GM19099 (cell line): ENCODE measurements at regions not wholly inside any gene's neighbourhood (a gene's known extent, or its start where the extent isn't known, plus 50 kb on each side); places are given as distances from the start of the nearest gene placed in this dataset.

Experiments used
- POLR2A ChIP-seq: IDR thresholded peaks from 3 replicates; pipeline ENCODE4 v1.6.1; 2011; ENCODE audit warnings: low read depth; ENCODE audit not compliant: insufficient read length; ENCODE audit errors: extremely low read depth

- no peak for TF ChIP-seq POLR2A
Observed at GRCh38 chr6:137740091-137740755, 126.8 kb upstream of the TNFAIP3 start.

- TF ChIP-seq POLR2A, result no peak
Observed at GRCh38 chr6:137740967-137741761, 125.9 kb upstream of the TNFAIP3 start.

DNA sequence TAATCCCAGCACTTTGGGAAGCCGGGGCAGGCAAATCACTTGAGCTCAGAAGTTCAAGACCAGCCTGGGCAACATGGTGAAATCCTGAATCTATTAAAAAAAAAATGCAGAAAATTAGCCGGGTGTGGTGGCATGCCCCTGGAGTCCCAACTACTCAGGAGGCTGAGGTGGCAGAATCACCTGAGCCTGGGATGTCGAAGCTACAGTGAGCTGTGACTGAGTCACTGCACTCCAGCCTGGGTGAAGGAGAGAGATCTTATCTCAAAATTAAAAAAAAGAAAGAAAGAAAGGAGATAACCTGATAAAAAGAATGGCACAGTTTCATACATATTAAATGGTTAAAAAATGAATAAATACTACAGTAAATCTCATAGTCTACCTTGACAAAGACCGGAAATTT is 123.6 kb upstream of the TNFAIP3 start:
- no peak for TF ChIP-seq POLR2A

GRCh38 chr6:137744877-137745276 is 122.2 kb upstream of the TNFAIP3 start:
- no peak for TF ChIP-seq POLR2A

GRCh38 chr6:137745321-137745720 is 121.7 kb upstream of the TNFAIP3 start:
- TF ChIP-seq POLR2A, result no peak

DNA sequence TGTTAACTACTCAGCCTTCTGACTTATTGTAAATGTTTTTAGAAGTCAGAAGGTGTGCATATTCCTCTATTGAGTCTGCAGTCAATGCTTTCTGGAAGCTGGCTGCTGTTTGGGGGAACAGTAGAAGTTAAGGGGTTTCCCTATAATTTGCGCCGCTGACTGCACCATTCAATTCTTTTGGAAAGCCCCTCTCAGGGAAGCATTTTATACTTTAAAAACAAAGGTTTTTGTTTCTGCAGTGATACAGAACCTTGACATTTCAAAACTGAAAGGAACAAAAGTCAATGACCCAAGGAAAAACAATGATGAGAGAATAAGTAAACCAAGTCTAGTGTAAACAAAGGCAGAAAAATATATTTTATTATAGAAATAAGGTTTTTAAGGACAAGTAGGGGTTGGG is 120.8 kb upstream of the TNFAIP3 start:
- no peak for TF ChIP-seq POLR2A

DNA sequence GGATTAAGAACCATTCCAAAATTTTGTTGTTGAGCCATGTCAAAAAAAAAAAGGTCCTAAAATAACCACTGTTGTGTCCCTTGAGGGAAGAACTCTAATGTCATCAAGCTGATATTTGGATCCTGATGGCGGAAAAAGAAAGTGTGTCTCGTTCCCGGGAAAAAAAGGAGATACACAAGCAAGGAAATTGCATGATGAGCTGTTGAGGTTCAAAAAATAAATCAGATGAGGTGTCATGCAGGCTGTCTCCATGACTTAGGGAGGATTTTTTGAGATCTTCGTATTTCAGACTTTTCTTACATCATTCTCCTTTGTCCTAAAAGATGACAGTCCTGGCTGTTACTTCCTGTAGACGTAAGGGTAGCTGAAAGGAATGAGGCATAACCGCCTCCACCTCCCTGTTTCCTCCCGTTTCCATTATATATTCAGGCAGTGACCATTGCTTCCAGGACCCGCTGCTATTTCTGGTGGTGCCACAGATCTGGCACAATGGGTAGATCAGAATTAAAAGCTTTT is 117.3 kb upstream of the TNFAIP3 start:
- no peak for TF ChIP-seq POLR2A

GRCh38 chr6:137750297-137750696 is 116.8 kb upstream of the TNFAIP3 start:
- TF ChIP-seq POLR2A, result no peak

DNA sequence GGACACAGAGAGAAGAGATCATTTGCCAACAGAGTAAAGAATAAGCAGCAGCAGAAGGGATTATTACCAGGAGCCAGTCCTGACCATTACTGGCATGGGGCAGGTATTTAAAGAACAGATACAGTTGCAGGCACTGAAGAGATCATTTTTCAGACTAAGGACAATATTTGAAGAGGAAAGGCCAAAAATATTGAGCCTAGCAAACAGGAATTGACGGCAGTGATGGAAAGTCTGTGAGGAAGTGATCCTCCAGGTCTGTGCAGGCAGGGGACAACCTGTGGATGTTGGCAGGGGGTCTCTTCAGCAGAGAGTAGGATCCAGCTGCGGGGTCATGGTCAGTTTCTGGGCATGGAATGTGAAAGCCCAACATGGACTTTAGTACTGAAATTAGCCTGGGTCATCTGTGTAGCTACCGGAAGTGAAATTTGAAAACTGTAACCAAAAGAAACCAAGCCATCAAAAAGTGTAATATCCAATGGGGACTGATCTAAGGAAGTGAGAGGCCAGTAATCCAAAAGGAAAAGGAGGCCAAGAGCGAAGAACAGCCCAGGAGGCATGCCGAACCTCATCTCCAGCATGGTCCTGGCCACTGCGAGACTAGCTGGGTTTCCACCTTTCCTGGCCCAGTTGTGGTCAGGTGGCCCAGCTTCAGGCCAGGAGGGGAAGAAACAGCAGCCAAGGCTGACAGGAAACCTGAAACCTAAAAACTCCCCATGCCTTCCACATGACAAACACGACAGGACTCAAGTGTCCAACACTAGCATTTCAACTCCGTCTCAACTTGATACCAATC is 115.1 kb upstream of the TNFAIP3 start:
- TF ChIP-seq POLR2A, result no peak

- TF ChIP-seq POLR2A, result no peak
Observed at GRCh38 chr6:137754366-137754765, 112.7 kb upstream of the TNFAIP3 start.

DNA sequence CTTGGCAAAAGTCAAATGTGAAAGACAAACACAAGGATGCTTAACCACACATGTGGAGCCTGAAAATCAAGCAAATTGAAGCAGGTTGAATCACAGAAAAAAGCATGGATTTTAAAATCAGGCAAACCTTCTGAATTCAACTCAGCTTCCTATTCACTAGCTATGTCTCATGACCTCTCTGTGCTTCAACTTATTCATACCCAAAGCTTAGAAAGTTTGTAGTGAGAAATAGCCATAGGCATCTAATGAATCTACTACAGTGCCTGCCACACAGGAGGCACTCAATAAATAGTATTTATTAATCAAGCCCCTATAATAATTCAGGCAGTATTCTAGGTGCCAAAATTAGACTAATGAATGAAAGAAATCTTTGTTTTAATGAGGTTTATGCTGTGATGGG is 112.2 kb upstream of the TNFAIP3 start:
- no peak for TF ChIP-seq POLR2A

DNA sequence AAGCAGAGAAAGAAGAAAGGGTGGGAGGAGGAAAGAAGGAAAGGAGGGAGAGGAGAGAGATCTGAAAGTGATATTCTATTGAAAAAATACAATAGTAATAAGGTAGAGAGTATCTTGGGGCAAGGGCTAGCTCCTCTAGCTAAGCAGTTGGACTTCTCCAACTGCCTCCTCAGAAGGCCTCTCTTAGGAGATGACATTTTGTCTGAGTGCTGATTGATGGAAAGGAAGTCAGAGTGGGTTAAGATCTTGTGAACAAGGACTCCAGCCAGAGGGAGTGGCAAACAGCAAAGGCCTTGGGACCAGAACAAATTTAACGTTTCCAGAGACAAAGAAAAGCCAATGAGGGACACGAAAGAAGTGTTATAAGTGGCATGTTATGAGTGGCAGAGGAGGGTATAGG is 111.8 kb upstream of the TNFAIP3 start:
- TF ChIP-seq POLR2A, result no peak

- no peak for TF ChIP-seq POLR2A
Observed at GRCh38 chr6:137756788-137757187, 110.3 kb upstream of the TNFAIP3 start.

DNA sequence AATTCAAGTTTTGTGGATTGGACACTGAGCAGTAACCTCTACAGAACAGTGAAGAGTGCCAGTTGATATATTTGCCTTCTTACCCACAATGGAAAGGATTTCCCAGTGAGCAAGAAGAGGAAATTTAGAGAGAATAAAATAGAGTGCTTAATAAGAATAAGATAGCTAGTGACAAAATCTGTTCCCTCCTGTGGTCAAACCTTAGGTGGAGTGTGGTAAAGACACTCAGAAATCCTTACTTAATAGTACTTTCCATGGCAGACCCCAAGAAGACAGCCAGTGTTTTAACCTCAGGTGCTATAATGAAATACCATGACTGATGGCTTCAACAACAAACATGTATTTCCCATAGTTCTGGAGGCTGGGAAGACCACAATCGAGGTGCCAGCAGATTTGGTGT is 108.4 kb upstream of the TNFAIP3 start:
- no peak for TF ChIP-seq POLR2A

GRCh38 chr6:137759624-137760023 is 107.4 kb upstream of the TNFAIP3 start:
- TF ChIP-seq POLR2A, result no peak

DNA sequence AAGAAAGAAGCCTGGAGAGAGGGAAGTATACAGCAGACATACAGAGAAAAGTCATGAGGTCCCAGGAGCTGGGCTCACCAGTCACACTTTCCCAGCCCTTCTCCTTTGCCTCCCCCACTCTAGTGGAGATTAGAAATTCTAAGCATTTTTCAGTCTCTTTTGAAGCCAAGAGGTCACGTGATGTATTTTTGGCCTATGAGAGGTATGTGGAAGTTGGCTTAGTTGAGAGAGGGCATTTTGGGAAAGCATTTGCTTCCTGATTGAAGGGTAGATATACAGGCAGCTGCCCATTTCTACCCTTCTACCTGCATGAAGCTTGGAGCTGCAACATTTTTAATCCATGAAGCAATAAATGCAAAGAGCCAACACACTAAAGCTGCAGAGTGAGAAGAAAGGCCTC is 106.0 kb upstream of the TNFAIP3 start:
- no peak for TF ChIP-seq POLR2A

DNA sequence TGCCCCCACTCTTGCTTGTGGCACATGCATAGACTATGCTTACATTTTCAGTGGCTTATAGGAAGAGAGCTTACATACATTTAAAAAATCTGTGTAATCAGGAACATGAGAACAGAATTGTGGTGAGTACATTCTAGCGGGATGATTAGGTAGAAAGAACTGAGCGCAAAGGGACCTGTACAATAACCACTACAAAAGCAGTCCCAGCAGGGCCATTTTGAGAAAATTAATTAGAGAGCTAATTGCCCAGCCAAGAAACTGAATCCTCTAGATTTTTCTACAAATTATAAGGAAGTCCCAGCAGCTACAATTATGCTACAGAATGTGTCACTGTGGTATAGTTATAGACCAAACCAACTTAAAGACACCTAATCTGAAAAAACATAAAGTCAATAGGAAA is 105.6 kb upstream of the TNFAIP3 start:
- no peak for TF ChIP-seq POLR2A
